ENCODE measurements at regions not wholly inside any gene's neighbourhood (a gene's known extent, or its start where the extent isn't known, plus 50 kb on each side); places are given as distances from the start of the nearest gene placed in this dataset.

- ChIA-PET POLR2A (no interaction called here), CTCF (no interaction called here)
- Mint-ChIP-seq H3K27me3 (peaks cover 1% of the 10 kb centered on the region), H3K36me3 (ENCODE audit: low read depth) (no peaks in the 10 kb centered on the region), H3K27ac (no peak overlapping the region), H3K4me1 (no peaks in the 10 kb centered on the region), H3K4me3 (no peak overlapping the region), H3K9me3 (no peaks in the 10 kb centered on the region)
- DNase-seq, result no peak
Measured at GRCh38 chr6:43858161-43859153, 88.4 kb downstream of the VEGFA start.

- POLR2A ChIA-PET, result no interaction called here
- CTCF ChIA-PET, result interaction anchor here (1.0 kb wide), 1 partner anchor 72 kb away, joined by 3 read pairs; no protein-coding TSS in a partner anchor
- no peak for DNase-seq
- Mint-ChIP-seq H3K36me3 (ENCODE audit: low read depth) (no peaks in the 10 kb centered on the region), H3K27me3 (no peaks in the 10 kb centered on the region), H3K9me3 (no peaks in the 10 kb centered on the region), H3K4me1 (no peaks in the 10 kb centered on the region), H3K4me3 (no peak overlapping the region), H3K27ac (no peak overlapping the region)
Measured at GRCh38 chr6:43856005-43856765, 86.2 kb downstream of the VEGFA start.

- ChIA-PET POLR2A (interaction anchor here (0.6 kb wide), 1 partner anchor 313 kb away, joined by 5 read pairs; no protein-coding TSS in a partner anchor), CTCF (interaction anchor here (1.0 kb wide), 1 partner anchor 73 kb away, joined by 3 read pairs; no protein-coding TSS in a partner anchor)
- no peak overlapping the region for H3K27ac Mint-ChIP-seq
Measured at GRCh38 chr6:43855247-43855646, 85.2 kb downstream of the VEGFA start.

GRCh38 chr6:43853066-43853650 lies 83.1 kb downstream of the VEGFA start:
- no peak overlapping the region for H3K4me3 Mint-ChIP-seq
- no peak overlapping the region for H3K27ac Mint-ChIP-seq
- H3K4me1 Mint-ChIP-seq, result no peaks in the 10 kb centered on the region
- ChIA-PET CTCF (no interaction called here), POLR2A (no interaction called here)
- H3K27me3 Mint-ChIP-seq, result no peaks in the 10 kb centered on the region
- no peaks in the 10 kb centered on the region for H3K36me3 Mint-ChIP-seq (ENCODE audit: low read depth)
- no peaks in the 10 kb centered on the region for H3K9me3 Mint-ChIP-seq
- no peak for DNase-seq

More at GRCh38 chr6:43855247-43855646, 85.2 kb downstream of the VEGFA start:
- H3K4me1 Mint-ChIP-seq, result no peaks in the 10 kb centered on the region
- H3K36me3 Mint-ChIP-seq (ENCODE audit: low read depth), result no peaks in the 10 kb centered on the region
- no peaks in the 10 kb centered on the region for H3K9me3 Mint-ChIP-seq
- no peak for DNase-seq
- no peaks in the 10 kb centered on the region for H3K27me3 Mint-ChIP-seq
- no peak overlapping the region for H3K4me3 Mint-ChIP-seq

GRCh38 chr6:43852350-43852864 lies 82.4 kb downstream of the VEGFA start:
- H3K27ac Mint-ChIP-seq, result no peak overlapping the region
- no peaks in the 10 kb centered on the region for H3K4me1 Mint-ChIP-seq
- DNase-seq, result no peak
- no peak overlapping the region for H3K4me3 Mint-ChIP-seq
- no peaks in the 10 kb centered on the region for H3K9me3 Mint-ChIP-seq
- no peaks in the 10 kb centered on the region for H3K36me3 Mint-ChIP-seq (ENCODE audit: low read depth)
- peaks cover 4% of the 10 kb centered on the region for H3K27me3 Mint-ChIP-seq
- ChIA-PET POLR2A (no interaction called here), CTCF (no interaction called here)

- no peaks in the 10 kb centered on the region for H3K4me1 Mint-ChIP-seq
- H3K4me3 Mint-ChIP-seq, result no peak overlapping the region
- H3K27me3 Mint-ChIP-seq, result peaks cover 4% of the 10 kb centered on the region
- DNase-seq, result no peak
- no peaks in the 10 kb centered on the region for H3K36me3 Mint-ChIP-seq (ENCODE audit: low read depth)
- no peak overlapping the region for H3K27ac Mint-ChIP-seq
- H3K9me3 Mint-ChIP-seq, result no peaks in the 10 kb centered on the region
- POLR2A ChIA-PET, result no interaction called here
- CTCF ChIA-PET, result no interaction called here
Measured at GRCh38 chr6:43851204-43851865, 81.3 kb downstream of the VEGFA start.

- H3K4me3 Mint-ChIP-seq, result no peak overlapping the region
- DNase-seq, result no peak
- peaks cover 4% of the 10 kb centered on the region for H3K27me3 Mint-ChIP-seq
- no peaks in the 10 kb centered on the region for H3K4me1 Mint-ChIP-seq
- no peak overlapping the region for H3K27ac Mint-ChIP-seq
- no peaks in the 10 kb centered on the region for H3K9me3 Mint-ChIP-seq
- ChIA-PET POLR2A (no interaction called here), CTCF (no interaction called here)
- H3K36me3 Mint-ChIP-seq (ENCODE audit: low read depth), result no peaks in the 10 kb centered on the region
Measured at GRCh38 chr6:43850314-43851203, 80.5 kb downstream of the VEGFA start.

- Mint-ChIP-seq H3K36me3 (ENCODE audit: low read depth) (no peaks in the 10 kb centered on the region), H3K9me3 (no peaks in the 10 kb centered on the region), H3K27ac (no peak overlapping the region), H3K4me1 (no peaks in the 10 kb centered on the region), H3K27me3 (peaks cover 4% of the 10 kb centered on the region), H3K4me3 (no peak overlapping the region)
- ChIA-PET POLR2A (no interaction called here), CTCF (no interaction called here)
- DNase-seq, result no peak
Measured at GRCh38 chr6:43849844-43850243, 79.8 kb downstream of the VEGFA start.

- no peak overlapping the region for H3K4me3 Mint-ChIP-seq
- no peaks in the 10 kb centered on the region for H3K9me3 Mint-ChIP-seq
- ChIA-PET CTCF (interaction anchor here (1.5 kb wide), 1 partner anchor 15 kb away, joined by 4 read pairs; no protein-coding TSS in a partner anchor), POLR2A (no interaction called here)
- no peak overlapping the region for H3K27ac Mint-ChIP-seq
- H3K4me1 Mint-ChIP-seq, result no peaks in the 10 kb centered on the region
- H3K36me3 Mint-ChIP-seq (ENCODE audit: low read depth), result no peaks in the 10 kb centered on the region
- H3K27me3 Mint-ChIP-seq, result peaks cover 4% of the 10 kb centered on the region
- no peak for DNase-seq
Measured at GRCh38 chr6:43848671-43849391, 78.8 kb downstream of the VEGFA start.

GRCh38 chr6:43847741-43848630 lies 78.0 kb downstream of the VEGFA start:
- H3K27ac Mint-ChIP-seq, result no peak overlapping the region
- H3K4me1 Mint-ChIP-seq, result no peaks in the 10 kb centered on the region
- no peaks in the 10 kb centered on the region for H3K9me3 Mint-ChIP-seq
- H3K36me3 Mint-ChIP-seq (ENCODE audit: low read depth), result no peaks in the 10 kb centered on the region
- H3K4me3 Mint-ChIP-seq, result no peak overlapping the region
- CTCF ChIA-PET, result interaction anchor here (1.5 kb wide), 1 partner anchor 16 kb away, joined by 4 read pairs; no protein-coding TSS in a partner anchor
- no peak for DNase-seq
- peaks cover 4% of the 10 kb centered on the region for H3K27me3 Mint-ChIP-seq
- POLR2A ChIA-PET, result no interaction called here
